Endothelial cell of umbilical vein (primary cell): ENCODE measurements at regions not wholly inside any gene's neighbourhood (a gene's known extent, or its start where the extent isn't known, plus 50 kb on each side); places are given as distances from the start of the nearest gene placed in this dataset.

Experiments
- BruUV-seq: library from RNA; stranded (reverse); fragments of 400-500 nt; replicated peaks from 2 replicates; lab custom pipeline; 2021; lab: Mats Ljungman, UMichigan
- CTCF ChIA-PET: fragments of 300-600, 350-600 bp; sonication (Branson Sonifier 250); formaldehyde crosslinking; loops from one replicate; lab custom pipeline; 2021; ENCODE audit warnings: antibody characterized with exemption, inconsistent platforms; lab: Charles Lee
- POLR2A ChIA-PET: fragments of 300-600, 350-600 bp; sonication (Branson Sonifier 250); formaldehyde crosslinking; loops from one replicate; lab custom pipeline; 2021; ENCODE audit warnings: antibody characterized with exemption, inconsistent platforms; lab: Charles Lee
- DNase-seq: peaks from one replicate; pipeline ENCODE4 v3.0.0-alpha.2; 2011; ENCODE audit warnings: low read depth, low spot score
- FAIRE-seq: peaks from 2 replicates; lab custom pipeline; 2011; peaks lifted over from hg19 to GRCh38; lab: Jason Lieb, UNC
- H2AFZ ChIP-seq: 2 replicates; pipeline ENCODE4 v1.6.0; 2012; ENCODE audit warnings: low read depth, low read length, control low read depth, inconsistent platforms
- H3K27ac ChIP-seq: 2 replicates; pipeline ENCODE4 v1.5.1; 2011; ENCODE audit warnings: low read depth, mild to moderate bottlenecking, control low read depth, low read length, moderate library complexity; ENCODE audit not compliant: insufficient read depth
- H3K27me3 ChIP-seq, 2 experiments: 2 replicates each; pipeline versions ENCODE4 v1.6.0 to v1.6.1; 2011; ENCODE audit warnings: low read length in 2 of 2, mixed read lengths in 1 of 2; ENCODE audit not compliant: control insufficient read depth in 2 of 2, insufficient read depth in 2 of 2
- H3K36me3 ChIP-seq, 2 experiments: 2 replicates in 1 of 2; 3 replicates in 1 of 2; pipeline ENCODE4 v1.5.1; 2011; ENCODE audit warnings: low read length in 2 of 2, mild to moderate bottlenecking in 1 of 2, moderate library complexity in 1 of 2; ENCODE audit not compliant: control insufficient read depth in 2 of 2, insufficient read depth in 2 of 2; ENCODE audit errors: extremely low read depth in 1 of 2
- H3K4me1 ChIP-seq: 3 replicates; pipeline ENCODE4 v1.5.1; 2011; ENCODE audit warnings: mild to moderate bottlenecking, low read length; ENCODE audit not compliant: control insufficient read depth, insufficient read depth; ENCODE audit errors: extremely low read depth
- H3K4me2 ChIP-seq: 2 replicates; pipeline ENCODE4 v1.6.1; 2011; ENCODE audit warnings: low read length, control low read depth, mixed read lengths; ENCODE audit not compliant: insufficient read depth
- H3K4me3 ChIP-seq, 3 experiments: fragments of 200-600 bp in 1 of 3; sonication (generic), shearing (Covaris generic) in 1 of 3; replicated peaks in 1 of 3; 2 replicates each; pipeline ENCODE4 v1.5.1; 2011 to 2016; ENCODE audit warnings: control low read depth in 3 of 3, low read length in 3 of 3, mild to moderate bottlenecking in 2 of 3, inconsistent platforms in 1 of 3, low read depth in 1 of 3, moderate library complexity in 1 of 3; ENCODE audit not compliant: insufficient read depth in 1 of 3
- H3K79me2 ChIP-seq: 2 replicates; pipeline ENCODE4 v1.6.0; 2012; ENCODE audit warnings: low read length, inconsistent platforms; ENCODE audit not compliant: control insufficient read depth, insufficient read depth
- H3K9ac ChIP-seq: replicated peaks from 2 replicates; pipeline ENCODE3; 2011; ENCODE audit warnings: low read length, control low read depth; ENCODE audit not compliant: insufficient read depth; ENCODE audit errors: extremely low read depth
- H3K9me1 ChIP-seq: replicated peaks from 3 replicates; pipeline ENCODE4 v1.6.0; 2011; ENCODE audit warnings: mild to moderate bottlenecking, low read length; ENCODE audit not compliant: control insufficient read depth, insufficient read depth; ENCODE audit errors: extremely low read depth
- H3K9me3 ChIP-seq: replicated peaks from 2 replicates; pipeline ENCODE4 v1.5.1; 2012; ENCODE audit warnings: low read length, inconsistent platforms; ENCODE audit not compliant: control insufficient read depth, insufficient read depth
- H4K20me1 ChIP-seq: replicated peaks from 2 replicates; pipeline ENCODE3; 2011; ENCODE audit warnings: mild to moderate bottlenecking, low read length; ENCODE audit not compliant: control insufficient read depth, insufficient read depth; ENCODE audit errors: extremely low read depth
- CTCF ChIP-seq, 2 donors: IDR thresholded peaks; 1 replicate in 1 of 2; 2 replicates in 1 of 2; pipeline ENCODE4 v1.5.1; 2011; ENCODE audit warnings: low read length in 2 of 2, mild to moderate bottlenecking in 2 of 2, moderate library complexity in 2 of 2, control low read depth in 1 of 2, inconsistent platforms in 1 of 2, low read depth in 1 of 2; ENCODE audit not compliant: insufficient read depth in 1 of 2; ENCODE audit errors: extremely low read depth in 1 of 2
- EZH2 ChIP-seq: IDR thresholded peaks from 2 replicates; pipeline ENCODE4 v1.6.1; 2012; ENCODE audit warnings: borderline replicate concordance, low read depth, mild to moderate bottlenecking, moderate library complexity, low read length, inconsistent platforms; ENCODE audit not compliant: severe bottlenecking
- FOS ChIP-seq: IDR thresholded peaks from 2 replicates; pipeline ENCODE4 v1.6.1; 2011; ENCODE audit warnings: mild to moderate bottlenecking, low read length, moderate library complexity, borderline replicate concordance; ENCODE audit not compliant: insufficient read depth
- GATA2 ChIP-seq: IDR thresholded peaks from 2 replicates; pipeline ENCODE4 v1.7.0; 2011; ENCODE audit warnings: low read depth, mild to moderate bottlenecking, moderate library complexity, mixed read lengths, low read length; ENCODE audit not compliant: insufficient read length, insufficient read depth
- JUN ChIP-seq: IDR thresholded peaks from 2 replicates; pipeline ENCODE4 v1.6.1; 2011; ENCODE audit warnings: borderline replicate concordance, low read depth; ENCODE audit not compliant: insufficient read length, insufficient read depth
- MAX ChIP-seq: IDR thresholded peaks from 2 replicates; pipeline ENCODE4 v1.6.1; 2011; ENCODE audit not compliant: insufficient read depth, insufficient read length
- MYC ChIP-seq: IDR thresholded peaks from one replicate; pipeline ENCODE4 v1.6.1; 2011; ENCODE audit warnings: mild to moderate bottlenecking, low read depth, low read length
- POLR2A ChIP-seq: IDR thresholded peaks from 2 replicates; pipeline ENCODE4 v1.6.1; 2012; ENCODE audit warnings: low read depth, mild to moderate bottlenecking, control low read depth, low read length
- POLR2AphosphoS5 ChIP-seq: IDR thresholded peaks from 2 replicates; pipeline ENCODE4 v1.6.1; 2012; ENCODE audit warnings: low read depth, mild to moderate bottlenecking, control low read depth, low read length, moderate library complexity; ENCODE audit not compliant: insufficient read depth
- dilution Hi-C: fragments of 300-500 bp; cut with MboI; formaldehyde crosslinking; loops from one replicate; pipeline ENCODE4 v1.15.0; 2019; ENCODE audit warnings: low sequenced_read_pairs; ENCODE audit not compliant: extremely low pct_ligation_motif_present
- intact Hi-C: fragments of 100-400 bp; cut with micrococcal nuclease; formaldehyde crosslinking; loops from one replicate; pipeline ENCODE4 v1.10.0; 2022

- Histone ChIP-seq H4K20me1 (no peaks in the 10 kb centered on the region), H3K9me1 (no peaks in the 10 kb centered on the region), H3K4me1 (no peaks in the 10 kb centered on the region), H3K4me3 (no peak overlapping the region), H3K36me3 (no peaks in the 10 kb centered on the region), H3K4me2 (no peak overlapping the region), H3K27ac (no peak overlapping the region), H3K9me3 (no peaks in the 10 kb centered on the region), H3K27me3 (no peaks in the 10 kb centered on the region), H3K79me2 (no peaks in the 10 kb centered on the region), H3K9ac (no peak overlapping the region), H2AFZ (no peak overlapping the region)
- intact Hi-C loops (no loop called here), dilution Hi-C loops (no loop called here)
- no TSS peak for BruUV-seq
- CTCF ChIA-PET, result no interaction called here
- DNase-seq, result no peak
- TF ChIP-seq POLR2A (no peak), FOS (no peak), POLR2AphosphoS5 (no peak), JUN (no peak), GATA2 (no peak), MYC (no peak), CTCF (IDR thresholded peaks at IDR 0.05; ENCODE audit: extremely low read depth in 1 of 2, insufficient read depth in 1 of 2, low read depth in 1 of 2, low read length in 2 of 2) (no peak), MAX (no peak), EZH2 (no peak)
- no peak for FAIRE-seq
- POLR2A ChIA-PET, result no interaction called here
These were observed 736.9 kb upstream of the CCDC54 start for GRCh38 chr3:106640353-106640752.
